ENCODE measurements at regions not wholly inside any gene's neighbourhood (a gene's known extent, or its start where the extent isn't known, plus 50 kb on each side); places are given as distances from the start of the nearest gene placed in this dataset.

DNA sequence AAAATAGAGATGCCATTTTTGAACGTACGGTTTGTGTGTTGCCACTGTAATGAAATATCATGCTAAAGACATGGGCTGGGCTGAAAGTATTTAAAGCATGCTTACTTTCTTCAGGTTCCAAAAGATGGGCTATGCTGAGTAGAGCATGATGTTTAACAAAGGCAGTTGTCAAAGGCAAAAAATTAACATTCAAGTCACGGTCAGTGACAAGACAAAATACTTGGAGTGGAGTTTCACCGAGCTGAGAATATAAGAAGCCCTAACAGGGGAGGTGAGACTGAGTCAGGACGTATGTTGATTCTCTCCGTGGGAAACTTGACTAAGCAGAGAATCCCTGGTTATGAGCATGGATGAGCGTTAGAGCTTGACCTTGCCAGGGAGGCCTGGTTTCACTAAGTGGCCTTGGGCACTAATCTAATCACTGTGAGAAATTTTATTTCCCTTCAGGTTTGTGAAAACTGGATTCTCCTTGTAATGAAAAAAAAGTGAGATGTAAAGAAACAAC is 218.2 kb upstream of the ADAMTS9 start:
- DNase-seq = no peak

DNA sequence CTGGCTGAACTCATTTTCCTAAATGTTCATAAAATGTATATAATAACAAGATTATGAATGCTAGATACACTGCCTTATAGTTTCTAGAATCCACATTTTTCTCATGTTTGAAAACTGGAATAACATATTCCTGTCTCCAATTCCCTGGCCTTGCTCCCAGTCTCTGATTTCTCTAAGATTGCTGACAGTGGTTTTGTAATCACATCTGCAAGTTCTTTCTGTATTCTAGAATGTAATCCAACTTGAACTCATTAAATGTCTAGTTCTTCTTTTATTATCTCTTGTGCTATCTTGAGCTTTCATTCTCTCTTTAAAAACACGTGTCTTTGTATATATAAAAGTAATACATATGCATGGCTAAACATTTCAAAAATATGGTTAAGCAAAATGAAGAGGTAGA is 215.2 kb upstream of the ADAMTS9 start:
- DNase-seq = peak; percentile 67

GRCh38 chr3:64901986-64902516 is 214.3 kb upstream of the ADAMTS9 start:
- no peak for DNase-seq

DNA sequence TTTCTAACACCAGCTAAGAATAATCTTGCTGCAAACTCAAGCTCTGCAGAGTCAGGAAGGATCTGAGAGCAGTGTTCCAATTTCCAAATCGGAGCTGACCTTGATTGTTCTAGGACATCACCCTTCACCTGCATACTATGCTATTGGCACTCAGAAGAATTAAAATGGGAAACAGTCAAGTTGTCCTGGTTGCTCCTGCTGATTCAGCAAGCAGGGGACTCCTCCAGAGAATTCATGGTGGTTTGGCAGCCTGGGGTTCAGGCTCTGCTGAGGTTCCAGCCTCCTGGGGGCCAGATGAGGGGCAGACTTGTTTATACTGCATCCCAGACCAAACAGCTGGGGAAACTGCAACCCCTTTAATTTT is 213.7 kb upstream of the ADAMTS9 start:
- DNase-seq = peak; percentile 37

- DNase-seq = peak; percentile 82
Measured at GRCh38 chr3:64900617-64901521, 213.1 kb upstream of the ADAMTS9 start.

DNA sequence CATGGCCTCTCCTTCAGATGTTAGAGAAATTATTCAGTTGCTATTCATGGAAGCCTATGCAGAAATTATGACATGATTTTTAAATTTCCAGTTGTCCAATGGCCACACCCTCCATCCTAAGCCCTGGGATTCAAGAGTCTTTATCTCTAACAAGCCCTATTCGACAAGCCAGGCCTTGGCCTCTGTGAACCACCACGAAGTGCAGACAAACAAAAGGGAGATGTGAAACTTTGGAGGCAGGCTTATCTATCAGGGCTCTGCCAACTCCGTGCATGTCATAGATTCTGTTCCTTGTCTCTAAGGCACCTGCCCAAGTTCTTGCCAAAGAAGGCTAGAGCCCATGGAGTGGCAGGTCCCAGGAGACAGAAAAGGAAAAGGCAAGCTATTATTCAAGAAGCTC is 212.4 kb upstream of the ADAMTS9 start:
- DNase-seq = no peak

- peak; percentile 48 for DNase-seq
Measured at GRCh38 chr3:64898941-64899340, 211.1 kb upstream of the ADAMTS9 start.

GRCh38 chr3:64895991-64896895 is 208.4 kb upstream of the ADAMTS9 start:
- no peak for DNase-seq

DNA sequence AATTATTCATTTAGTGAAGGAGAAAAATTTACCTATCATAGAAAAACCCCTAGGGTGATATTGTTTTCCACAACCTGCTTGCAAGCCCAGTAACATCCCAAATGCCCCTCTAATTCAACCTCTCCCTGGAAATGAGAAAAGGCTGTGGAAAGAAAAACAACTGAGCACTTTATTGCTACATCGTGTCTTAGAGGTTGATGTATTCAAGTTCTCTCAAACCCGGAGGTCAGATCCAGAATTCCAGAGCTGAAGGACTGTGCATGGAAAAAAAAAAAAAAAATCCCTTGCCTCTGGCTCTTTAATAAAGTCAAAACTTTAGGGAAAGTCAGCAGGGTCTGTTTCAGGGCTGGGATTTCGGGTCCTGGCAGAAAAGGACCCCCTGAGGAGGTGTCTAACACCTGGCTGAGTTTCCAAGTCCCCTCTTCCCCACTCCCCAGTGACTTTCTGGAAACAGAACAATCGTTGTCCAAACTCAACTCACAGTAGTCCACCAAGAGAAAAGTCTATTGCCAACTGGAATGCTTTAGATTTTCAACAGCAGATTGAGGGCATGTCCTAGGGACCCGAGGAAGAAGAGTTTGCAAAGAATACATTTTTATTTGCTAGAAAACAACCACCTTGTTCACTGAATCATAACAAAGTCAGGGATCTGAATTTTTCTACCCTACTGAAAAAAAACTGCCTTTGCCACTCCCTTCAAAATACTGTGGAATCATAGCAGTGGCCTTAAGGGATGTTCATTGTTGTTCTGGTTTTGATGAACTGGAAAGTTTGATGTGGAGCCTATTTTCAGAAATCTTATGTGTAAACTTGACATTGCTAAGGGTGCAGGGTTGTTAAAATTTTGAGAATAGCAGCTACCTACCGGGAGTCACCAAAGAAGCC is 207.5 kb upstream of the ADAMTS9 start:
- DNase-seq = no peak

DNA sequence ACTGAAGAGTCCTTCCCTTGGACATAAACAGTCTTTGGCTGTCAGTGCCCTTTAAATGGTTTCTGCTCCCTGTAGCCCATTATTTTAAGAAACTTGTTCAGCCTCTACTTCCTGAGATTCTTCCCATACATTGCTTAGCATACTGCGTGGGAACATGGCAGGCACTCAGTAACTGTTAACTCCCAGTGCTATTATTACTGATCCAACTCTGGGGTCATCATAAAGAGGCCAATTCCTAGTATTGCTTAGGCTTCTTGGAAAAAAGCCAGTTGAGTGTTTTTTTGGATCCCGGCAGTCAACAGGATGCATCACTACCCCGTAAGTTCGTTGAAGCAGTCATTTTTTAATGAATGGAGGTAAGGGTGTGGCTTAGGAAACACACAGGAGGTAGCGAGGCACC is 206.2 kb upstream of the ADAMTS9 start:
- no peak for DNase-seq

DNA sequence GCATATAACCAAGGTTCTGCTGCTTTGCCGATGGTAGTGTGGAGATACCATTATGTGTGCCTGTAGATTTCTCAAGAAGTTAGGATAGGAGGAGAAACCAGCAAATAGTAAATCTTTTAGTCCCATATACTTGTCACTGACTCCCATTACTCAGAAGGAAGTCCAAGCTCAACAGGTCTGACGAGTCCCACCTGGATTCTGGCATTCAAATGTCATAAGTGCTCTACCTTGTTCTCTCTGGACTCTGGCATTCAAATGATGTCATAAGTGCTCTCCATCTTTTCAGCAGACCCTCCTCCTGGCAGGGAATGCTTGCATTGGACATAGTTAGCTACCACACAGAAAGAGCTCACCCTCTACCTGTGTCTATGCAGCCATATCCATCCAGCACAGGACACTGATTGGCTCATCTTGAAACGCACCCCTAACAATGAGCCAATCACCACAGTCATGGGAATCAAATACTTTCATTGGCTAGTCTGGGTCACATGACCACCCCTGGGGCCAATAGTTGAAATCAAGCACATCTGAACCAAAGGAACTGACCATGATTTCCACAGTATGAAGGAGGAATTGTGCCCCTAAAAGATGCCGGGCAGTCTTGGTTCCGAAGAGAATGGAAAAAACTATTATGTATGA is 205.0 kb upstream of the ADAMTS9 start:
- DNase-seq = no peak

GRCh38 chr3:64891021-64891420 is 203.2 kb upstream of the ADAMTS9 start:
- DNase-seq = no peak

DNA sequence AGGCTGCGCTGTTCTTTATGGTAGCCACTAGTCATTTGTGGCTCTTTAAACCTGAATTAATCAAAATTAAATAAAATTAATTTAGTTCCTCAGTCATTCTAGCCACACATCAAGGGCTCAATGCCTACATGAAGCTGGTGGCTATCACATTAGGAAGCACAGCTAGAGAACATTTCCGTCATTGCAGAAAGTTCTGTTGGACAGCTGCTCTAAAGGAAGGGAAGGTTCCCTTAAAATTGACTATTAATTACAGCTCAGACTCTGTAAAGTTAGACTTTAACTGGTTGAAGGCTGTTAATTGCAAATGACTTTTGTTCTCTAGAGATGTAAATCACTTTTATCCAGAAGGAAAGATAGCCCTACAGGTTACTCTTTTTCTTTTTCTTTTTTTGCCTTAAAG is 202.7 kb upstream of the ADAMTS9 start:
- no peak for DNase-seq

DNA sequence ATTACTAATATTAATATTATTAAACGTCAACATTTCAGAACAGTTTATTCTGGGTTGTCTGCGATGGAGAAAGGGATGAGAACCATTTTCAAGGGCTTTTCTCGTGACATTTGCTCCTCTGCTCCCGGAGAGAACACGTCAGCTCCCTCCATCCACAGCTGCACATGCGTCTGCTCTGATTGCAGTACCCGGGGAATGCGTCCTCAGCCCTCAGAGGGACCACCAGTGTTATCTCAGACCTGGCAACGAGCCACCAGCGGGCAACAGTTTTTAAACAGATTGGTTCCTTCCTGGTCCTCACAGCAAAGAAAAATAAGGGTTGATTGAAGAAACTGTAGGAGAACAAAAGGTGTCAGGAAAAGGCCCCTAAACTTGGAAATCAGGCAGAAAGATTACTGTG is 202.2 kb upstream of the ADAMTS9 start:
- no peak for DNase-seq

DNA sequence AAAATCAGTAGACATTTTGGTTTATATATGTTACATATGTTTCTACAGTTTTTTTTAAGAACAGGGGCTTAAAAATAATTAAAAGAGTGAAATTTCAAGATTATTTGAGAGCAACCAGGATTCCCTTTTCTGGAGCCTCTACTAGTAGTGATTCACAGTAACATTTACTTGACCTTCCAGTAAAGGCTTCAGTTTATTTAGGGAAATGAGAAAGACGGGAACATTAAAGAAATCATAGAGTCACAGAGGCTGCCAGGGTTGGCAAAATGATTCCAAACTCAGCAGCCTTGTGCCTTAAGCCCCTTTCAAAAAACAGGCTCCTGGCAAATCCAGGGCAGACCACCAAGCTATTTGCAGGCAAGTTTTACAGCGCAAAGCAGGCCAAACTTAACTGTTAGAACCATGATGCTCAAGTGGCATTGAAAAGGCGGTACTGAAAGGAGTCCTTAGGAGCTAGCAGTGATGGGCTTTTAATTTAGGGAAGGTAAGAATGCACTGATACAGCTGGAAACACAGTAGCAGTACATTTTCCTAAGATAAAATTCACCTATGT is 201.1 kb upstream of the ADAMTS9 start:
- DNase-seq = no peak

GRCh38 chr3:64888165-64888564 is 200.4 kb upstream of the ADAMTS9 start:
- DNase-seq = no peak

DNA sequence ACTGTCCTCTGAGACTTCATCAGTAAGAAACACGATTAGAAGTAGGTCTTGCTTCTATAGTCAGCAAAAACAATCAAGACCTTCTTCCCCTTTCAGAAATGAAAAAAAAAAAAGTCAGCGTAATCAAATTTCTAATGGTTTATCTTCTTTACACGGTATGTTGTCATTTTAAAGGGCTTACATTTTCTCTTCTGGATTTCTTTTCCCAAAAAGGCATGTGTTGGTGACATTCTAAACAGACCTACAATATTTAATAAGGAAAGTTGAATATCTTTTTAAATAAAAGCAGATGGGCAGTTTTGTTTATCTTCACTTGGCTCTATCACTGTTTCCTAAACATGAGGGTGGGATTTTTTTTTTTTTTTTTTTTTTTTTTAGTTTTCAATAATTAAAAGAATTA is 197.3 kb upstream of the ADAMTS9 start:
- DNase-seq = no peak

DNA sequence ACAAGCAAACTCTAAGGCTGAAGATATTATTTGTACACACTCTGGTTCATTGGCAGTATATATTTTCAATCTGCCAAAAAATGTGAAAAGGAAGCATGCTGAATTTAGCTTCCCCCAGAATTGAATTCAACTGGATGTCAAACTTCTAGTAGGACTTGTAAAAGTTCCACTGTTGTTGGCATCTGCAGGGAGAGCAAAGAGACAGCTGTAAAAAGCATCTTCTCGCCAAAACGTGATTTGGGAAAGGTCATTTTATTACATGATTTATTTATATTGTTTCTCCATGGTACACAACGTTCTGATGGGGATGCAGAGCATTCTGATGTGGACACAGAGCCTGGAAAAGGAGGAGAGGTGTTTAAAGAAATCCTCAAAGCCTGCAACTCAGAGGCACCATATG is 196.7 kb upstream of the ADAMTS9 start:
- DNase-seq = no peak

GRCh38 chr3:64880916-64881315 is 193.1 kb upstream of the ADAMTS9 start:
- no peak for DNase-seq

DNA sequence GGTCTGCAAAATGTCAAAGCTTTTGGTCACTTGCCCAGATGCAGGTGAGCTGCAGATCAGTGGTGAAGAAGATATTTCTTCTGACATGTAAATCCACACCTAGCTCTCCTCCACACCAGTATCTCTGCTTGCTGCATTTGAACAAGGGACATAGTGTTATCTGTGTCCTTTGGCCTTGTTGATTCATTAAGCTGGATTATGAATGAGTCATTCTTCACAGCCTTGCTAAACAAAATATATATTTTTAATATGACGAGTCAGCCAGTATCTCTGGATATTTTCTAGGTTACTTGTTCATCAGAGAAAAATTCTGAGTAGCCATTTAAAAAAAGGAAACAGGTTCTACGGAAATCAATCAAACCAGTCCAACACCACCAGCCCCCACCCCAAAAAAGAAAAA is 190.6 kb upstream of the ADAMTS9 start:
- DNase-seq = no peak

GRCh38 chr3:64873400-64873799 is 185.6 kb upstream of the ADAMTS9 start:
- peak; percentile 7 for DNase-seq

Data from fibroblast of skin of abdomen (primary cell).